Epithelial cell of esophagus (primary cell): ENCODE measurements at regions not wholly inside any gene's neighbourhood (a gene's known extent, or its start where the extent isn't known, plus 50 kb on each side); places are given as distances from the start of the nearest gene placed in this dataset.
A peak's percentile ranks its signal among the peaks of the same experiment; 100 is the strongest.

Experiments used
- DNase-seq: peaks from one replicate; pipeline ENCODE4 v3.0.0; 2010; ENCODE audit warnings: low read depth
- H3K4me3 ChIP-seq: 2 replicates; pipeline ENCODE4 v1.5.1; 2011; ENCODE audit warnings: mild to moderate bottlenecking, low read length, control low read depth
- TF ChIP-seq, protein P1 (sequence below): IDR thresholded peaks from 2 replicates; pipeline ENCODE4 v1.5.1; 2011; ENCODE audit warnings: low read depth, mild to moderate bottlenecking, low read length, control low read depth, inconsistent platforms; ENCODE audit not compliant: insufficient read depth; ENCODE audit errors: missing control alignments

- no peak for DNase-seq
- TF ChIP-seq, protein P1, sequence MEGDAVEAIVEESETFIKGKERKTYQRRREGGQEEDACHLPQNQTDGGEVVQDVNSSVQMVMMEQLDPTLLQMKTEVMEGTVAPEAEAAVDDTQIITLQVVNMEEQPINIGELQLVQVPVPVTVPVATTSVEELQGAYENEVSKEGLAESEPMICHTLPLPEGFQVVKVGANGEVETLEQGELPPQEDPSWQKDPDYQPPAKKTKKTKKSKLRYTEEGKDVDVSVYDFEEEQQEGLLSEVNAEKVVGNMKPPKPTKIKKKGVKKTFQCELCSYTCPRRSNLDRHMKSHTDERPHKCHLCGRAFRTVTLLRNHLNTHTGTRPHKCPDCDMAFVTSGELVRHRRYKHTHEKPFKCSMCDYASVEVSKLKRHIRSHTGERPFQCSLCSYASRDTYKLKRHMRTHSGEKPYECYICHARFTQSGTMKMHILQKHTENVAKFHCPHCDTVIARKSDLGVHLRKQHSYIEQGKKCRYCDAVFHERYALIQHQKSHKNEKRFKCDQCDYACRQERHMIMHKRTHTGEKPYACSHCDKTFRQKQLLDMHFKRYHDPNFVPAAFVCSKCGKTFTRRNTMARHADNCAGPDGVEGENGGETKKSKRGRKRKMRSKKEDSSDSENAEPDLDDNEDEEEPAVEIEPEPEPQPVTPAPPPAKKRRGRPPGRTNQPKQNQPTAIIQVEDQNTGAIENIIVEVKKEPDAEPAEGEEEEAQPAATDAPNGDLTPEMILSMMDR: no peak
- no peak overlapping the region for H3K4me3 ChIP-seq
Measured at GRCh38 chr2:191569025-191569424, 108.9 kb upstream of the NABP1 start.

DNA sequence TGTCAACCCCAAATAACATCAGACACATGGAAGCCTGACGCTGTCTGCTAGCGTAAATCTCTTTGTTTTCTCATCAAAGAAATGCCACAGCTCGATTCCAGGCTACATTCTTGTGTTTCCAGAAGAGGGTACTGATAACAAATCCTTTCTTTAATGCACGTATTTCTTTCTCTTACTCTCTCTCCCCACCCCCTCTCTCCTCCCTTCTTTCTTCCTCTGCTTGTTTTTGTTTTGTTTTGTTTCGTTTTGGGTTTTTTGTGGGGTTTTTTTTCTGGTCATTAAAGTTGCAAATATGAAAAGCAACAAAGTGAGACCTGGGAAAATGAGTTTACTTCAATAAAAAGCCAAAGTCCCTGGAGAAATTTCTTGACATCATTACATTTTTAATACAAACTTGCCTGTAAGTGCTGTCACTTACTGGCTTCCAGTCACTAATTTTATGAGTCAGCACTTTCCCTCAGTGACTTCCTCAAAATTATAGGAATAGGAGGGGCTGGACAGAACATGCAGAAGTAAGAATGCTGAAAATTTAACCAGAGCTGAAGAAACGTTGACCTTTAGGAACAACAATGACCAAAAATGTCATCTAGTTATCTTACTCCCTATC lies 106.7 kb upstream of the NABP1 start:
- TF ChIP-seq, protein P1: peak; percentile 66
- no peak overlapping the region for H3K4me3 ChIP-seq
- DNase-seq: peak; percentile 69

GRCh38 chr2:191572319-191572718 lies 105.6 kb upstream of the NABP1 start:
- TF ChIP-seq, protein P1: no peak
- no peak for DNase-seq
- no peak overlapping the region for H3K4me3 ChIP-seq

GRCh38 chr2:191573216-191573615 lies 104.7 kb upstream of the NABP1 start:
- TF ChIP-seq, protein P1: no peak
- DNase-seq: no peak
- H3K4me3 ChIP-seq: no peak overlapping the region

DNA sequence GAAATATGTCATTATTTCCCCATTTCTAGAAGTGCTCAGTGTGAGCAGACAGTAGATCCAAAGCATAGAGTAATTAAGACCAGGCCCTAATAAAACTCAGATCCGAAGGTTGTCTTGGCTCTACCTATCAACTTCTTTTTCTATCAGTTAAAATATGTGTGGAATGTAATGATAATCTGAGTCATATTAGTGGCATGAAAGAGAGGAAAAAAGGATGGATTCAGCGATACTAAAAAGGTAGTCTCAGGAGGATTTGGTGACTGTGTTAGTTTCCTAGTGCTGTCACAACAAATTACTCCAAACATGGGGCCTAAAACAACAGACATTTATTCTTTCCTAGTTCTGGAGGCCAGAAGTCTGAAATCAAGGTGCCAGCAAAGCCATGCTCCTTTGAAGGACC lies 103.7 kb upstream of the NABP1 start:
- no peak overlapping the region for H3K4me3 ChIP-seq
- no peak for DNase-seq
- TF ChIP-seq, protein P1: no peak

- H3K4me3 ChIP-seq: no peak overlapping the region
- peak; percentile 61 for DNase-seq
- TF ChIP-seq, protein P1: no peak
Measured at GRCh38 chr2:191577605-191578004, 100.3 kb upstream of the NABP1 start.

- H3K4me3 ChIP-seq: no peak overlapping the region
- DNase-seq: peak; percentile 81
- TF ChIP-seq, protein P1: no peak
Measured at GRCh38 chr2:191578031-191578430, 99.9 kb upstream of the NABP1 start.
